Endothelial cell of umbilical vein (primary cell): ENCODE measurements at regions not wholly inside any gene's neighbourhood (a gene's known extent, or its start where the extent isn't known, plus 50 kb on each side); places are given as distances from the start of the nearest gene placed in this dataset.

Experiments used
- JUN ChIP-seq: IDR thresholded peaks from 2 replicates; pipeline ENCODE4 v1.6.1; 2011; ENCODE audit warnings: borderline replicate concordance, low read depth; ENCODE audit not compliant: insufficient read length, insufficient read depth
- MYC ChIP-seq: IDR thresholded peaks from one replicate; pipeline ENCODE4 v1.6.1; 2011; ENCODE audit warnings: mild to moderate bottlenecking, low read depth, low read length
- POLR2A ChIP-seq: IDR thresholded peaks from 2 replicates; pipeline ENCODE4 v1.6.1; 2012; ENCODE audit warnings: low read depth, mild to moderate bottlenecking, control low read depth, low read length
- TF ChIP-seq, protein P1 (sequence below), 2 donors: IDR thresholded peaks; 1 replicate in 1 of 2; 2 replicates in 1 of 2; pipeline ENCODE4 v1.5.1; 2011; ENCODE audit warnings: low read length in 2 of 2, mild to moderate bottlenecking in 2 of 2, moderate library complexity in 2 of 2, control low read depth in 1 of 2, inconsistent platforms in 1 of 2, low read depth in 1 of 2; ENCODE audit not compliant: insufficient read depth in 1 of 2; ENCODE audit errors: extremely low read depth in 1 of 2

DNA sequence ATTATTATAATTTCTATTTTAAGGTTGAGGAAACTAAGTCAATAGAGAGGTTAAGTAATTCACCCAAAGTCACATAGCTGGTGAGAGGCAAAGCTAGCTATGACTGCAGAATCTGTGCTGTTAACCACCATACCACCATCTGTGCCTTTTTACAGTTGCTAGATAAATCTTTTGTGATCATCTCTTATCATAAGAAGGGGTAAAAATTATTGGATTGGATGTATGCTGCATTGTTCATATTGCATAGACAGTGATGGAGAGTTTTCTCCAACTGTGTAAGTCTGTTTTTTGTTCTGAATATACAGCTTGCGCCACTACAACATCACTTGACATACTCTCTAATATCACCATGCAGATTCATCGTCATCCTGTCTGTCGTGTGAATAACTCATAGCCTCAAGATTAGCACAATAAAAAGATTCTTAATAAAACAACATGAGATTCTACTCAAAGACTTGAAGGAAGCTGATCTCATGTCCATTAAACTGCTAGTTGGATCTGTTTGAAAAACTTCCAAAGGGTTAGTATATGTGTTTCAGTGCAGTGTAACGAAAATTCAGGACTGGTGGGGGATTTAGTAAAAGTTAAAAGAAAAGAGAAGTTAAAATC, 495.9 kb downstream of the SPRY1 start:
- TF ChIP-seq MYC (no peak), JUN (no peak), POLR2A (no peak)
- TF ChIP-seq, protein P1, sequence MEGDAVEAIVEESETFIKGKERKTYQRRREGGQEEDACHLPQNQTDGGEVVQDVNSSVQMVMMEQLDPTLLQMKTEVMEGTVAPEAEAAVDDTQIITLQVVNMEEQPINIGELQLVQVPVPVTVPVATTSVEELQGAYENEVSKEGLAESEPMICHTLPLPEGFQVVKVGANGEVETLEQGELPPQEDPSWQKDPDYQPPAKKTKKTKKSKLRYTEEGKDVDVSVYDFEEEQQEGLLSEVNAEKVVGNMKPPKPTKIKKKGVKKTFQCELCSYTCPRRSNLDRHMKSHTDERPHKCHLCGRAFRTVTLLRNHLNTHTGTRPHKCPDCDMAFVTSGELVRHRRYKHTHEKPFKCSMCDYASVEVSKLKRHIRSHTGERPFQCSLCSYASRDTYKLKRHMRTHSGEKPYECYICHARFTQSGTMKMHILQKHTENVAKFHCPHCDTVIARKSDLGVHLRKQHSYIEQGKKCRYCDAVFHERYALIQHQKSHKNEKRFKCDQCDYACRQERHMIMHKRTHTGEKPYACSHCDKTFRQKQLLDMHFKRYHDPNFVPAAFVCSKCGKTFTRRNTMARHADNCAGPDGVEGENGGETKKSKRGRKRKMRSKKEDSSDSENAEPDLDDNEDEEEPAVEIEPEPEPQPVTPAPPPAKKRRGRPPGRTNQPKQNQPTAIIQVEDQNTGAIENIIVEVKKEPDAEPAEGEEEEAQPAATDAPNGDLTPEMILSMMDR (IDR thresholded peaks at IDR 0.05; ENCODE audit: extremely low read depth in 1 of 2, insufficient read depth in 1 of 2, low read depth in 1 of 2, low read length in 2 of 2): no peak
